Eye (tissue), 1 donor: ENCODE measurements at regions not wholly inside any gene's neighbourhood (a gene's known extent, or its start where the extent isn't known, plus 50 kb on each side); places are given as distances from the start of the nearest gene placed in this dataset.

ENCODE experiments used
- DNase-seq: peaks from one replicate; pipeline ENCODE4 v3.0.0-alpha.2; 2015

DNA sequence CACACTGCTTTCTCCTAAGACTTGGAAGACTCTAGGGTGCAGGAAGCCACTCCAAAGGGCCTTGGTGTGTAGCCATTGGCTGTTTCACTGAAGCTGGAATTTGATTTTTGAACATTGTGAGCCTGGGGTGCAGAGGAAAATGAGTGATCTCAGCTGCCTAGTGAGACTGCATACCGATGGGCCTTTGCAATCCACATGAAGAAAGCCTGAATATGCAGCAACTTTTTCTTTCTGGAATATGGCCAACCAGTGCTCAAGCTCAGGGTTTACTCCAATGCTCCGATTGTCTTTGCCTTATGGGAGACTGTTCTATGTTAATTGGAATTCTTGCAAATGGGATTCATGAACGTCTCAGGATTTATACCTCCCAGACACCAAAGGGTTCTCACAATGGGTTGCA is 242.6 kb downstream of the DOK5 start:
- DNase-seq, result no peak

DNA sequence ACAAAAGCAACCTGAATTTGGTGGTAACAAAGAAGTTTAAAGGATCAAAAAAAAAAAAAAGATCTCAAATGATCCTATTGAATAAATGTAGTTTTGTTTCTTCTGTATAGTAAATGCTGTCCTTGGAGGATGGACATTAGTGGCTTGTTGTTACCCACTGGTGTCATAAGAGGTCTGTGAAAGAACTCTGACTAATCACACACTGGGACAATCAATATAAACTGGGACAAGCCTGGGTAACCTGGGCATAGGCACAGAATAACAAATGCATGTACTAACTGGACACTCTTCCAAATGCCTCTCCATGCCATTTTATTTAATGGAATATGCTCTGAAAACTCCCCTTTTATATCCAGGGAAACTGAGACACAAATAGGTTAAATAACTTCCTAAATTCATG is 241.4 kb downstream of the DOK5 start:
- DNase-seq, result no peak

DNA sequence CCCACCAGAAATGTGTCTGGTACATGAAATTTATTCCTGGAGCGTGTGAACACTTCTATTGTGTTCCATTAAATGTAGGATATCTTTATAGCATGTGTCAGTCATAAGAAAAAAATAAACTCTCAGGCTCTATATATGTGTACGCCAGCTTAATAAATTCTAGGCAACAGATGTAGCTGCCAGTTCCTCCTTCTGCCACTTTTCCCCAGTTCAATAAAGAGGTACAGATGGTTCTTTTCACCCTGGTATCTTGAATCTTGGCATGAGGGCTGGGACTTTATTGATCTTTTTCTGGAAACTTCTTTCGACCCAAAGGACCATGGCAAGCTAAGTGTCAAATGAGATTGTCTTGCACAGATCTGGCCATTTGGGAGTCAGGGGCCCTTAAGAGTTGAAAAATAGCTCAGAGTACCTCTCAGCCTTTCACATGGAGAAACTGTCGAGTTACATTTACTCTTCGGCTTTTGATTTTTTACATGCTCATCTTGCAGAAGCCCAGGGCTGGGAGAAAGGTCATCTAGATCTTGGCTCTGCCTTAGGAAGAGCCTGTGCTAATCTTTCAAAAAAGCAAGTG is 240.9 kb downstream of the DOK5 start:
- peak; percentile 70 for DNase-seq

GRCh38 chr20:54714817-54715216 is 239.4 kb downstream of the DOK5 start:
- no peak for DNase-seq

DNA sequence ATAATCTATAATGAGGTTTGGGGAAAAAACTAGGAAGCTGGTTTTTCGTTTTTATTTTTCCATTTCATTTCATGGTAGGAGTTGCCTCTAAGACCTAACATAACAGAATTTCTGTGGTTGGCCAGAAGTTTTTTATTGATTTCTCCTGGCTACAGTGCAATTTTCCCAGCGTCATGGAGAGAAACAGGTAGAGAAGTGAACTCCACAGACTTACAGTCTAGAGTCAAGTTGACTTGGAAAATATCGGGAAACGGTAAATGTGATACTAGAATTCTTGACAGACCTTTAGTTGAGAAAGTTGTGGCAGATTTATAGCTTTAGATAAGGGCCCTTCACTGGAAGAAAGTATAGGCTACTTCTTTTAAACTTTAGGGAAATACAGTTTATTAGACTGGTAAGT is 238.3 kb downstream of the DOK5 start:
- no peak for DNase-seq

DNA sequence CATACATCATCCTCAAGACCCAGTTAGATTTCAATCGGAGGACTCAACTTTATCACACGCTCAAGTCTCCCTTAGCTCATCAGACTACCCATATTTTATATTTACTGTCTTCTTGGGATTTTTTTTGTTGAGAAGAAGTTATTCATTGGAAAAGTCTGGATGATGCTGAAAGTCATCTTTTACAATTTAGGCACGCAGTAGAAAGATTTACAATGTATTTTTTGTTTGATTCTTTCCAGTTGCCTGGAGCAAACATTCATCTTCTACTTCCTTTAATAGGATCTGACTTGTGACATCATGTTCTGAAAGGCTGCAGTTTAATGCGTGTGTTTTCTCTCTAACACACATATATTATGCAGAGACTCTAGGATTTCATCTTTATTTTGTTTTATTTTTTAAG is 235.7 kb downstream of the DOK5 start:
- no peak for DNase-seq

GRCh38 chr20:54710341-54710740 is 234.9 kb downstream of the DOK5 start:
- DNase-seq, result no peak

DNA sequence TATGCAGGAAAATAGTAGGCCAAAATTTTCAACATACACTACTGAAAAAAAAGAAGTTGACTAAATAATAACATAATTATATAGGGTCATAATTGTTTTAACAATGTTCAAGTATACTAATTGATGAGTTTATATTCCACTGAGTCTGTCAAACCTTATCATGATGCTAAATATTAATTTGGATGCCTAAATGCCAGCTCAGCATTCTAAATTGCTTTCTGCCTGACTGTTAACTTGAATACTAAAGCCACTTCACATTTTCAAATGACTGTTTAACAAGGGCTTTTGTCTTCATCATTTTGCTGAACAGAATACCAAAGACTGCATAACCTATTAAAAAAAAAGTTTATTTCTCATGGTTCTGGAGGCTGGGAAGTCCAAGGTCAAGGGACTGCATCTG is 232.8 kb downstream of the DOK5 start:
- DNase-seq, result no peak

- DNase-seq, result no peak
Observed at GRCh38 chr20:54707801-54708200, 232.4 kb downstream of the DOK5 start.

GRCh38 chr20:54706581-54706980 is 231.2 kb downstream of the DOK5 start:
- DNase-seq, result no peak

GRCh38 chr20:54704032-54704635 is 228.7 kb downstream of the DOK5 start:
- no peak for DNase-seq
